GM23248 (cell line): ENCODE measurements at regions not wholly inside any gene's neighbourhood (a gene's known extent, or its start where the extent isn't known, plus 50 kb on each side); places are given as distances from the start of the nearest gene placed in this dataset.

Experiments
- EZH2 ChIP-seq: fragments of 200-600 bp; sonication (generic); IDR thresholded peaks from 2 replicates; pipeline ENCODE4 v1.6.1; 2018; ENCODE audit warnings: antibody characterized with exemption, mild to moderate bottlenecking; ENCODE audit not compliant: insufficient read depth, poor library complexity, severe bottlenecking
- EZH2phosphoT487 ChIP-seq: fragments of 200-600 bp; sonication (generic); IDR thresholded peaks from 2 replicates; pipeline ENCODE4 v1.6.1; 2018; ENCODE audit warnings: antibody characterized with exemption, moderate library complexity, mild to moderate bottlenecking, low read depth; ENCODE audit not compliant: insufficient read depth

- no peak for TF ChIP-seq EZH2
- TF ChIP-seq EZH2phosphoT487: no peak
Observed at GRCh38 chr6:154921482-154921881, 73.6 kb upstream of the TIAM2 start.
